SK-N-SH treated with all-trans-retinoic acid at 6 μM for 48 hours (cell line): ENCODE measurements at regions not wholly inside any gene's neighbourhood (a gene's known extent, or its start where the extent isn't known, plus 50 kb on each side); places are given as distances from the start of the nearest gene placed in this dataset.

Experiments used
- ARNTL ChIP-seq: fragments of 450-650 bp; formaldehyde crosslinking; IDR thresholded peaks from 2 replicates; pipeline ENCODE4 v1.5.0; 2020; ENCODE audit warnings: low read depth, mild to moderate bottlenecking, moderate library complexity, borderline replicate concordance
- BACH2 ChIP-seq: fragments of 250-450 bp; sonication (Bioruptor Pico); IDR thresholded peaks from 2 replicates; pipeline ENCODE4 v1.9.0; 2021; ENCODE audit warnings: mild to moderate bottlenecking, borderline replicate concordance
- GLIS3 ChIP-seq: fragments of 250-450 bp; sonication (Bioruptor Pico); IDR thresholded peaks from 2 replicates; pipeline ENCODE4 v1.5.0; 2020; ENCODE audit warnings: mild to moderate bottlenecking, moderate library complexity
- ISL1 ChIP-seq: fragments of 250-450 bp; sonication (Bioruptor Pico); IDR thresholded peaks from 2 replicates; pipeline ENCODE4 v2.1.2; 2022; ENCODE audit warnings: mild to moderate bottlenecking, moderate library complexity
- TOX ChIP-seq: fragments of 250-450 bp; sonication (Bioruptor Pico); IDR thresholded peaks from 2 replicates; pipeline ENCODE4 v1.8.0; 2021; ENCODE audit warnings: mild to moderate bottlenecking, moderate library complexity, borderline replicate concordance
- ZC3H10 ChIP-seq: fragments of 250-450 bp; sonication (Bioruptor Pico); IDR thresholded peaks from 2 replicates; pipeline ENCODE4 v1.5.1; 2021; ENCODE audit warnings: mild to moderate bottlenecking, moderate library complexity
- ZFP3 ChIP-seq: fragments of 250-450 bp; sonication (Bioruptor Pico); IDR thresholded peaks from 2 replicates; pipeline ENCODE4 v1.5.0; 2020; ENCODE audit warnings: mild to moderate bottlenecking, moderate library complexity
- ZFP30 ChIP-seq: fragments of 450-650 bp; formaldehyde crosslinking; IDR thresholded peaks from 2 replicates; pipeline ENCODE4 v1.5.0; 2022; ENCODE audit warnings: mild to moderate bottlenecking, moderate library complexity
- TF ChIP-seq, protein P1 (sequence below): fragments of 250-450 bp; sonication (Bioruptor Pico); IDR thresholded peaks from 2 replicates; pipeline ENCODE4 v1.5.0; 2020; ENCODE audit warnings: mild to moderate bottlenecking, moderate library complexity

DNA sequence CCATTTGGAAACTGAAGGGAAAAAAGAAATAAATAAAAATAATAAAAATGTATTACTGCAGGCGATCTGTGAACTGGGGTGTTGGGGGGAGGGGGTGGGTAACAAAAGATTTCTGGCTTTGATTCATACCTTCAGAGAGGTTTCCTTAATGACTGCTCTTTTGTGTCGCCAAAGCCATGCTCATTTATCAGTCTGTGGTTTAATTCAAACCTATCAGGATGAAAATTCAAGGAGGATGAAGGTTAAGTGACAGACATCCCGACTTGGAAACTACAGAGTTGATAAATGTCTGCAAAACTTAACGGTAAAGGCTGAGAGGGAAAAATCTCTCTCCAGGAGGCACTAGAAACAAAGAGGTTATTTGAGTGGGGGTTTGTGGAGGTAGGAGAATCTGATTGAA is 278.2 kb downstream of the PSAT1 start:
- TF ChIP-seq ZFP30 (no peak), ARNTL (CRISPR knock-in tag) (no peak), BACH2 (CRISPR knock-in tag) (no peak), ZFP3 (CRISPR knock-in tag) (no peak), TOX (CRISPR knock-in tag) (no peak), ZC3H10 (no peak), GLIS3 (CRISPR knock-in tag) (no peak), ISL1 (no peak)
- TF ChIP-seq, protein P1, sequence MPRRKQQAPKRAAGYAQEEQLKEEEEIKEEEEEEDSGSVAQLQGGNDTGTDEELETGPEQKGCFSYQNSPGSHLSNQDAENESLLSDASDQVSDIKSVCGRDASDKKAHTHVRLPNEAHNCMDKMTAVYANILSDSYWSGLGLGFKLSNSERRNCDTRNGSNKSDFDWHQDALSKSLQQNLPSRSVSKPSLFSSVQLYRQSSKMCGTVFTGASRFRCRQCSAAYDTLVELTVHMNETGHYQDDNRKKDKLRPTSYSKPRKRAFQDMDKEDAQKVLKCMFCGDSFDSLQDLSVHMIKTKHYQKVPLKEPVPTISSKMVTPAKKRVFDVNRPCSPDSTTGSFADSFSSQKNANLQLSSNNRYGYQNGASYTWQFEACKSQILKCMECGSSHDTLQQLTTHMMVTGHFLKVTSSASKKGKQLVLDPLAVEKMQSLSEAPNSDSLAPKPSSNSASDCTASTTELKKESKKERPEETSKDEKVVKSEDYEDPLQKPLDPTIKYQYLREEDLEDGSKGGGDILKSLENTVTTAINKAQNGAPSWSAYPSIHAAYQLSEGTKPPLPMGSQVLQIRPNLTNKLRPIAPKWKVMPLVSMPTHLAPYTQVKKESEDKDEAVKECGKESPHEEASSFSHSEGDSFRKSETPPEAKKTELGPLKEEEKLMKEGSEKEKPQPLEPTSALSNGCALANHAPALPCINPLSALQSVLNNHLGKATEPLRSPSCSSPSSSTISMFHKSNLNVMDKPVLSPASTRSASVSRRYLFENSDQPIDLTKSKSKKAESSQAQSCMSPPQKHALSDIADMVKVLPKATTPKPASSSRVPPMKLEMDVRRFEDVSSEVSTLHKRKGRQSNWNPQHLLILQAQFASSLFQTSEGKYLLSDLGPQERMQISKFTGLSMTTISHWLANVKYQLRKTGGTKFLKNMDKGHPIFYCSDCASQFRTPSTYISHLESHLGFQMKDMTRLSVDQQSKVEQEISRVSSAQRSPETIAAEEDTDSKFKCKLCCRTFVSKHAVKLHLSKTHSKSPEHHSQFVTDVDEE = no peak
